GM12874 (cell line): ENCODE measurements at regions not wholly inside any gene's neighbourhood (a gene's known extent, or its start where the extent isn't known, plus 50 kb on each side); places are given as distances from the start of the nearest gene placed in this dataset.

Experiments
- TF ChIP-seq, protein P1 (sequence below): IDR thresholded peaks from 2 replicates; pipeline ENCODE4 v1.5.1; 2011; ENCODE audit warnings: low read depth, mild to moderate bottlenecking, control low read depth, low read length, moderate library complexity; ENCODE audit not compliant: insufficient read depth

DNA sequence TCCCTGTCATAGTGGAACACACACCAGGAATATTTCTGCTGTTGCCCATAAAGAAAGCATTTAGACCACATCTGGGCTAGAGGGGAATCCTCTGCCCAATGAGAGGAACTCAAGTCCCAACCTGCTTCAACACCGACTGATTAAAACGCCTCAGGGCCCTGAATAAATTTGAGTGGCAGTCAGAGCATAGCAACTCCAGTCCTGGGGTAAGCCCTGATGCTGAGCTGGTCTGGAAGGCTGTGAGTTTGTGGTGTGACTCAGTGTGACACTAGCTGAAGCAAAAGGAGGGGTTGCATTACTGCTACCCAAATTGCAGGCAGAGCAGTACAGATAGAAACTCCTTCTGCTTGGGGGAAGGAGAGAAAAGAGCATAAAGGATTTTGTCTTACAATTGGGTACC lies 148.3 kb downstream of the PRDM9 start:
- TF ChIP-seq, protein P1, sequence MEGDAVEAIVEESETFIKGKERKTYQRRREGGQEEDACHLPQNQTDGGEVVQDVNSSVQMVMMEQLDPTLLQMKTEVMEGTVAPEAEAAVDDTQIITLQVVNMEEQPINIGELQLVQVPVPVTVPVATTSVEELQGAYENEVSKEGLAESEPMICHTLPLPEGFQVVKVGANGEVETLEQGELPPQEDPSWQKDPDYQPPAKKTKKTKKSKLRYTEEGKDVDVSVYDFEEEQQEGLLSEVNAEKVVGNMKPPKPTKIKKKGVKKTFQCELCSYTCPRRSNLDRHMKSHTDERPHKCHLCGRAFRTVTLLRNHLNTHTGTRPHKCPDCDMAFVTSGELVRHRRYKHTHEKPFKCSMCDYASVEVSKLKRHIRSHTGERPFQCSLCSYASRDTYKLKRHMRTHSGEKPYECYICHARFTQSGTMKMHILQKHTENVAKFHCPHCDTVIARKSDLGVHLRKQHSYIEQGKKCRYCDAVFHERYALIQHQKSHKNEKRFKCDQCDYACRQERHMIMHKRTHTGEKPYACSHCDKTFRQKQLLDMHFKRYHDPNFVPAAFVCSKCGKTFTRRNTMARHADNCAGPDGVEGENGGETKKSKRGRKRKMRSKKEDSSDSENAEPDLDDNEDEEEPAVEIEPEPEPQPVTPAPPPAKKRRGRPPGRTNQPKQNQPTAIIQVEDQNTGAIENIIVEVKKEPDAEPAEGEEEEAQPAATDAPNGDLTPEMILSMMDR = no peak

DNA sequence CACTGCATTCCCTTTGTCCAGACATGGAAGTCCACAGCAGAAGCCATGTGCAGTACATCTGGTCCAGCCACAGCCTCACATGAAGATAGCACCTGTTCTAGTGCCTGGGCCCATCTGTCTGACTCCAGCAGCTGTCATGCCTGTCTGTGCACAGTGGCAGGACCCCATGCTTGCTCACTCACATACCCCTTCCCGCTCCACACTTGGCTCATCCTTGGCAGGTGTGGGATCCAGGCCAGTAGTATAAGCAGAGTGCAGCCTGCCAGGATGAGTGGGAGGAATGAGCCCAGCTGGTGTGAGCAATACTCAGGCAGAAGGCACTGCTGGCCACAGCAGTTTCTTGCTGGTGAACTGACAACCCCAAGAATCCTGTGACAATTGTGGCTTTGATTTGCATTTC lies 168.0 kb downstream of the PRDM9 start:
- TF ChIP-seq, protein P1 = no peak

DNA sequence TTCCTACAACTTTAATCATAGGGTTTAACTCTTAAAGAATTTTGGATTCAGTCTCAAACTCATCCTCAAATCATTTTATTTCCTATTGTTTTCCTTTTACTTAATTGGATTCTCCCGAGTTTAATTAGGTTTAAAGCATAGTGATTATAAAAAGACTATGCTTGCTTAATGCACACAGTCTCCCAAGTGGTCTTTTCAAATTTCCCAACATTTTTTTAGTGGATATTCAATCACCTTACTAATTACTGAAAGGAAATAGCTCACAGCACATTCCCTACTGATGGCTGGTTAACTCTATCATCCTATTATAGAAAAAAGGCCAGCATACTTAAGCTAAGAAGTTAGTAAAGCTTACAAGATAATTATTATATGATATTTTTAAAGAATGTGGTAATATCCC lies 170.6 kb downstream of the PRDM9 start:
- TF ChIP-seq, protein P1 = no peak

DNA sequence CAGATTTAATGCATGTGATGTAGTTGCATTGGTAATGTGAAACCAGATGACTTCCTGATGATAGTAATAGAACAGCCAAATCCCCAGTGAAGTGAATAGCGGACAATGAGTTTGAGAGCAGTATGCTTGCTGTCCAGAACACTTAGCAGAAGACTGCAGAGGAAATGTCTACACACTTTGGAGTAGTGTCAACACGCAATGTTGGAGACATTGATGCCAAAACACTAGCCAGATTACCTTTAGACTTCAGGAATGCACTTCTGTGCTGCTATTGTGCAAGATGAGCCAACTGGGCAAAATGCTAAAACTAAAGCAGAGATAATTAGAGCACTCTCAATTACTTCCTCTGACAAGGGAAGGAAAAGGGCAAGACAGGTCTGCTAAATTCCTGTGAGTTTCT lies 176.7 kb downstream of the PRDM9 start:
- TF ChIP-seq, protein P1 = no peak

DNA sequence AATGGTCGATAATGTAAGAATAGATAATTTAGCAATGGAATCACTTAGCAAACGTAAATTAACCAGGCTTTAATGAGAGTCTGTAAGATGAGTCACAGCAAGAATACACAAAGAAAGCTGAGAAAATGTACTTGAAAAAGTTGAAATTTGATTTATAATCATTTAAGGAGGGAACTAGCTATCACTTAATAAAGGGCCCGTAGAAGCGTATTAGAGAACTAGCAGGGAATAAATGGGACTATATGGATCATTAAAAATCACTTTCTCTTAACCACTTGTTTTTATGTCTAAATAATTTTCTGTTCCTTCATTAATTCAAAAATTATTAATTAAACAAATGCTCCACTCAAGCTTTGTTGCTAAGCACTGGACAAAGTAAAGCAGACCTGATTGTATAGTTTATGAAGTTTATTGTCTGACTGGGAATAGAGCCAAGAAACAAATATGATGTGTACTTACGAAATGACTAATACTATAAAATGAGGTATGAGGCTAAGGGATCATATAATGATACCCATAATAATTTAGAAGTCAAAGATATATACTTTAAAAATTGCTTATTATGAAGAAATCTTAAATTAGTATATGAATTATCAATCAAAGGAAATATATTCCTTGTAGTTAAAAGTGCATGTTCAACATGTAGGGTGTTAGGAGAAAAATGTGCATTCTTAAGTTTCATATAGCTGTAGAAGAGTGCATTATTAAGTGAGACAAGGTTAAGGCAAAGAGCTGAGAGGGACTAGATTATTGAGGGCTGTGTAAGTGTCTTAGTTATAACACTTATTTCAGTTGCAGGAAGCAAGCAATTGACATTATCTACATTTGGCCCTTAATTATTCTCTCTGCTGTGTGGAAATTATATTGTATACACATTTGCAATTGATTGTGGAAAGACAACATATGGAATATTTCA lies 196.8 kb downstream of the PRDM9 start:
- TF ChIP-seq, protein P1 = no peak

DNA sequence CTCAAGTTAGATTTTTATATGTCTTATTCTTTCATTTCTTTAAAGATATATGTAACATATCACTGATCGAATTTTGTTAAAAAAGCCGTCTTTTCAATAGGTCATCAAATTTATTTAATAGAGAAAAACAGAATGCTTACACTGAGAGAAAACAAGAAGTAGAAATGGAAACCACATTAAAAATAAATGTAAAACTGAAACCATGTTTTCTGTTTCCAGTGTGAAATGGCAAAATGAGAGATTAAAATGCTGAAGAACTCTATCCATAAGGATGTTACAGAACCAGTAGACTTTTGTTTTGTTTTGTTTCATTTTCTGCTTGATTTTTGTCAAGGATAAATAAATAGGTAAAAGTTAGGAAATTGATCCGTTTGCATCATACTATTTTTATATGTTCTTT lies 210.1 kb downstream of the PRDM9 start:
- TF ChIP-seq, protein P1 = no peak

DNA sequence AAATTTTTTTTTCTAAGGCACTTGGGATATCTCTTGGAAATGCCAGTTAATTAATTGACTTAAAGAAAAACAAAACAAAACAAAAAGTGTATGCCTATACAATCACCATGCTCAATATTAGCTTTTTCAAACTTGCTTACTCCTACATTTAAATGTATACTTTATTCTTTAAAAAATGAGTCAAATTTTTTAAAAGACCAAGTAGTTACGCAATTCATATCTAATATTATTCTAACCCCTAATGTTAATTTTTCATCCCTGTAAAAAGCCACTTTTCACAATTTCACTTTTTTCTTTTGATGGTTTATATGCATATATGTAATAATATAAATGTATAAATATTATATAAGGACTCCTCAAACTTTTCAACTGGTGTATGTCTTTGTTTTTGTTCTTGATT lies 211.2 kb downstream of the PRDM9 start:
- TF ChIP-seq, protein P1 = no peak
